KMS-11 (cell line): ENCODE measurements at regions not wholly inside any gene's neighbourhood (a gene's known extent, or its start where the extent isn't known, plus 50 kb on each side); places are given as distances from the start of the nearest gene placed in this dataset.

Source experiments
- H2AFZ ChIP-seq: fragments of 200-600 bp; sonication (generic); 2 replicates; pipeline ENCODE4 v1.6.1; 2016; ENCODE audit warnings: antibody characterized with exemption, mixed run types, low read depth
- H3K27ac ChIP-seq: fragments of 200-600 bp; sonication (generic); 2 replicates; pipeline ENCODE4 v1.6.1; 2016; ENCODE audit warnings: mild to moderate bottlenecking, mixed run types
- H3K27me3 ChIP-seq: fragments of 200-600 bp; sonication (generic); 2 replicates; pipeline ENCODE4 v1.6.1; 2017; ENCODE audit warnings: mild to moderate bottlenecking, low read depth, mixed run types, moderate library complexity; ENCODE audit not compliant: insufficient read depth
- H3K36me3 ChIP-seq: fragments of 200-600 bp; sonication (generic); 2 replicates; pipeline ENCODE4 v1.6.1; 2017; ENCODE audit warnings: mild to moderate bottlenecking, mixed run types; ENCODE audit not compliant: insufficient read depth
- H3K4me1 ChIP-seq: fragments of 200-600 bp; sonication (generic); 2 replicates; pipeline ENCODE4 v1.6.1; 2016; ENCODE audit warnings: mild to moderate bottlenecking, low read depth, mixed run types; ENCODE audit not compliant: poor library complexity, severe bottlenecking
- H3K4me2 ChIP-seq: fragments of 200-600 bp; sonication (generic); 2 replicates; pipeline ENCODE4 v1.7.0; 2016; ENCODE audit warnings: mild to moderate bottlenecking, mixed run types
- H3K4me3 ChIP-seq: fragments of 200-600 bp; sonication (generic); IDR thresholded peaks from 2 replicates; pipeline ENCODE4 v1.6.1; 2017; ENCODE audit warnings: low read depth, low read length, mixed read lengths; ENCODE audit not compliant: insufficient read depth
- H3K79me2 ChIP-seq: fragments of 200-600 bp; sonication (generic); 2 replicates; pipeline ENCODE4 v1.6.1; 2016; ENCODE audit warnings: low read depth, mixed run types; ENCODE audit not compliant: insufficient read depth
- H3K9ac ChIP-seq: fragments of 200-600 bp; sonication (generic); 2 replicates; pipeline ENCODE4 v1.6.1; 2016; ENCODE audit warnings: mild to moderate bottlenecking, mixed run types
- H4K20me1 ChIP-seq: fragments of 200-600 bp; sonication (generic); 2 replicates; pipeline ENCODE4 v1.6.1; 2016; ENCODE audit warnings: mild to moderate bottlenecking, mixed run types; ENCODE audit not compliant: insufficient read depth
- TF ChIP-seq, protein P1 (sequence below): fragments of 200-600 bp; sonication (generic); conservative IDR thresholded peaks from 2 replicates; pipeline ENCODE4 v1.6.1; 2017; ENCODE audit warnings: low read depth, mild to moderate bottlenecking, antibody characterized with exemption, low read length, moderate library complexity, mixed read lengths

DNA sequence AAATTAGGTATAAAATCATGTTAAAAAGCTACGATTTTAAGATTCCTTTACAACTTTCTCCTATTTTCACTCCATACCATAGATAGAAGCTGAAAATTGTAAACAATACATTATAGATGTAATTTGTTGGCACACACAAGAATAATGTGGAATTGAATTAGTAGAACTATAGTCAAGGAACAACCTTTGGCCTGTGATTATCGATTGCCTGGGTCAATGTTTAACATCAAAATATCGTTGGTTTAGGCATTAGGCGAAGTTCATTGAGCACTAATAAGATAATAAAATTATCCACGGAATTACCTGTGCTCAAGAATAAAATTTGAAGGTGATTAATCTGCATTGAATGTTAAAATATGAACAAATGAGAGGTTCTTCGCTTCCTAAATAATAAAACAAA is 455.1 kb upstream of the ZP4 start:
- no peak overlapping the region for H3K4me3 ChIP-seq
- H4K20me1 ChIP-seq: no peaks in the 10 kb centered on the region
- H3K4me1 ChIP-seq: no peaks in the 10 kb centered on the region
- no peak overlapping the region for H3K9ac ChIP-seq
- TF ChIP-seq, protein P1, sequence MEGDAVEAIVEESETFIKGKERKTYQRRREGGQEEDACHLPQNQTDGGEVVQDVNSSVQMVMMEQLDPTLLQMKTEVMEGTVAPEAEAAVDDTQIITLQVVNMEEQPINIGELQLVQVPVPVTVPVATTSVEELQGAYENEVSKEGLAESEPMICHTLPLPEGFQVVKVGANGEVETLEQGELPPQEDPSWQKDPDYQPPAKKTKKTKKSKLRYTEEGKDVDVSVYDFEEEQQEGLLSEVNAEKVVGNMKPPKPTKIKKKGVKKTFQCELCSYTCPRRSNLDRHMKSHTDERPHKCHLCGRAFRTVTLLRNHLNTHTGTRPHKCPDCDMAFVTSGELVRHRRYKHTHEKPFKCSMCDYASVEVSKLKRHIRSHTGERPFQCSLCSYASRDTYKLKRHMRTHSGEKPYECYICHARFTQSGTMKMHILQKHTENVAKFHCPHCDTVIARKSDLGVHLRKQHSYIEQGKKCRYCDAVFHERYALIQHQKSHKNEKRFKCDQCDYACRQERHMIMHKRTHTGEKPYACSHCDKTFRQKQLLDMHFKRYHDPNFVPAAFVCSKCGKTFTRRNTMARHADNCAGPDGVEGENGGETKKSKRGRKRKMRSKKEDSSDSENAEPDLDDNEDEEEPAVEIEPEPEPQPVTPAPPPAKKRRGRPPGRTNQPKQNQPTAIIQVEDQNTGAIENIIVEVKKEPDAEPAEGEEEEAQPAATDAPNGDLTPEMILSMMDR: no peak
- H3K27ac ChIP-seq: no peak overlapping the region
- H3K79me2 ChIP-seq: no peaks in the 10 kb centered on the region
- H3K36me3 ChIP-seq: no peaks in the 10 kb centered on the region
- H3K27me3 ChIP-seq: no peaks in the 10 kb centered on the region
- H3K4me2 ChIP-seq: no peak overlapping the region
- no peak overlapping the region for H2AFZ ChIP-seq

GRCh38 chr1:238343852-238344251 is 453.1 kb upstream of the ZP4 start:
- Histone ChIP-seq H3K4me2 (no peak overlapping the region), H4K20me1 (no peaks in the 10 kb centered on the region), H3K79me2 (no peaks in the 10 kb centered on the region), H3K36me3 (no peaks in the 10 kb centered on the region), H3K9ac (no peak overlapping the region), H3K27me3 (no peaks in the 10 kb centered on the region), H3K4me3 (no peak overlapping the region), H2AFZ (no peak overlapping the region), H3K27ac (no peak overlapping the region), H3K4me1 (no peaks in the 10 kb centered on the region)
- TF ChIP-seq, protein P1: no peak

DNA sequence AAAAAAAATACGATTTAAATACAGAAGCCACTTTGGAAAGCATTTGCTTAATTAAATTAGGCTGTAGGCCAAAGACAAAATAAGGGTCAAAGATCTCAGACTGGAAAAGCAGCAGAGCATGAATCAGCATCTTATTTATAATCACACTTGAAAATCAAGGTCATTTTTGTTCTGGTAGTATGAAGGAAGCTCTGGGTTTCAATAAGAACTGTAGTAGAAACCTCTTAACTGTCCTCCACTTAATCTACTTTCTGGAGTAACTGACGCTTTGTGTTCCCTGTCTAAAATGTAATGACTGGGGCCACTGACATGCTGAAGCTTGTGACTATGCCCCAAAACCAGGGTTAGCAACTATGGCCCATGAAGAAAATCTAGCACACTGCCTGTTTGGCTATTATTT is 450.7 kb upstream of the ZP4 start:
- H2AFZ ChIP-seq: no peak overlapping the region
- no peaks in the 10 kb centered on the region for H3K79me2 ChIP-seq
- no peaks in the 10 kb centered on the region for H3K36me3 ChIP-seq
- no peaks in the 10 kb centered on the region for H3K4me1 ChIP-seq
- H3K27ac ChIP-seq: no peak overlapping the region
- TF ChIP-seq, protein P1: no peak
- H3K9ac ChIP-seq: no peak overlapping the region
- no peaks in the 10 kb centered on the region for H3K27me3 ChIP-seq
- H4K20me1 ChIP-seq: no peaks in the 10 kb centered on the region
- H3K4me2 ChIP-seq: no peak overlapping the region
- H3K4me3 ChIP-seq: no peak overlapping the region

DNA sequence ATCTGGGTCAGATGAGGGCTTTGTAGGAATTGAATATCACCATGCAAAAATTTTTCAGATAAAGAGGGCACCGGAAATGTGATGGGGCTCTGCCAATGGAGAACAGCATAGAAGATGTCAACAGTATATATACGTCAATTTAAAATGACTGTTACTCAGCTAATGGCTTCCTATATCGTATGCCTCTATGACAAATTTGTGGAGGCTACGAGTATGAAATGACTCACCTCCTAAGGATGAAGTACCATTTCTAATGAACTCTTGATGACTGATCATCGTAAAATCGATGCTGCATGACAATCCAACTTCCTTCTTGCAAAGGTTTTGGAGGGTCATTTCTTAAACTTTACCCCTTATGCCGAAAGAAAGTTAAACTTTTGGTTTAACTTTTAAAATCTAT is 450.3 kb upstream of the ZP4 start:
- H3K4me2 ChIP-seq: no peak overlapping the region

More for the DNA sequence above, 450.3 kb upstream of the ZP4 start:
- H3K4me1 ChIP-seq: no peaks in the 10 kb centered on the region
- H3K36me3 ChIP-seq: no peaks in the 10 kb centered on the region
- no peaks in the 10 kb centered on the region for H3K79me2 ChIP-seq
- H3K9ac ChIP-seq: no peak overlapping the region
- no peaks in the 10 kb centered on the region for H3K27me3 ChIP-seq
- H3K4me3 ChIP-seq: no peak overlapping the region
- H4K20me1 ChIP-seq: no peaks in the 10 kb centered on the region
- no peak overlapping the region for H2AFZ ChIP-seq
- TF ChIP-seq, protein P1: no peak
- no peak overlapping the region for H3K27ac ChIP-seq
